Peyer's patch (tissue), 4 donors: ENCODE measurements at regions not wholly inside any gene's neighbourhood (a gene's known extent, or its start where the extent isn't known, plus 50 kb on each side); places are given as distances from the start of the nearest gene placed in this dataset.

Experiments used
- CTCF ChIP-seq, 6 experiments: fragments of 450-650 bp in 4 of 6; fragments of 200-600 bp in 2 of 6; sonication (generic) in 1 of 6; IDR thresholded peaks; one replicate each; pipeline ENCODE4 v1.5.1; 2017 to 2019; ENCODE audit warnings: antibody characterized with exemption in 6 of 6, mild to moderate bottlenecking in 3 of 6, moderate library complexity in 1 of 6
- POLR2A ChIP-seq, 2 donors: fragments of 450-650 bp; IDR thresholded peaks; one replicate each; pipeline ENCODE4 v1.5.1; 2017; ENCODE audit warnings: antibody characterized with exemption in 2 of 2, mild to moderate bottlenecking in 2 of 2, moderate library complexity in 2 of 2

- TF ChIP-seq POLR2A (IDR thresholded peaks at IDR 0.05) (no peak), CTCF (IDR thresholded peaks at IDR 0.05) (no peak)
Measured at GRCh38 chr15:62492900-62493299, 327.8 kb upstream of the C2CD4B start.
